ENCODE measurements at regions not wholly inside any gene's neighbourhood (a gene's known extent, or its start where the extent isn't known, plus 50 kb on each side); places are given as distances from the start of the nearest gene placed in this dataset.
"Not testable (repeated sequence)": the region's sequence is repeated elsewhere in the genome, so short reads cannot be mapped to it uniquely, and the experiment has no call there.

DNA sequence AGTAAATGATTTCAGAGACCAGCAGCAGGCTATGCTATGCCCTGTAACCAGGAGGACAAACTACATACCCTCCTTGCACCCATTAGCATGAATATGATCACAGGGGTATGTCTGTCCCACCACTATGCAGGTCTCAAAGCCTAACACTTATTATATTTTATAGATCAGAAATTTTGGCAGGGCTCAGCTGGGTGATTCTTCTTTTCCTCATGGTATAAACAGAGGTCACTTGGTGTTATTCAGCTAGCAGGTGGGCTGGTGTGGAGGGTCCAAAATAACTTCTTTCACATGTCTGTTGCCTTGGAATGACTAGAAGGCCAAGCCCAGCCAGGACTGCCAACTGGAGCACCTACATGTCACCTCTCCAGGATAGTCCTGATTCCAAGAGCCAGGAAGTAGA is 252.9 kb downstream of the ARHGAP12 start:
- DNase-seq (ENCODE audit: low read depth in 1 of 2, low spot score in 1 of 2): no peak
- Histone ChIP-seq H3K27me3 (no peaks in the 10 kb centered on the region), H3K4me3 (no peak overlapping the region), H3K9me3 (ENCODE audit: low read depth) (no peaks in the 10 kb centered on the region), H3K36me3 (no peaks in the 10 kb centered on the region), H3K27ac (no peak overlapping the region), H3K4me1 (ENCODE audit: low read depth) (no peaks in the 10 kb centered on the region)
- TF ChIP-seq, protein P1, sequence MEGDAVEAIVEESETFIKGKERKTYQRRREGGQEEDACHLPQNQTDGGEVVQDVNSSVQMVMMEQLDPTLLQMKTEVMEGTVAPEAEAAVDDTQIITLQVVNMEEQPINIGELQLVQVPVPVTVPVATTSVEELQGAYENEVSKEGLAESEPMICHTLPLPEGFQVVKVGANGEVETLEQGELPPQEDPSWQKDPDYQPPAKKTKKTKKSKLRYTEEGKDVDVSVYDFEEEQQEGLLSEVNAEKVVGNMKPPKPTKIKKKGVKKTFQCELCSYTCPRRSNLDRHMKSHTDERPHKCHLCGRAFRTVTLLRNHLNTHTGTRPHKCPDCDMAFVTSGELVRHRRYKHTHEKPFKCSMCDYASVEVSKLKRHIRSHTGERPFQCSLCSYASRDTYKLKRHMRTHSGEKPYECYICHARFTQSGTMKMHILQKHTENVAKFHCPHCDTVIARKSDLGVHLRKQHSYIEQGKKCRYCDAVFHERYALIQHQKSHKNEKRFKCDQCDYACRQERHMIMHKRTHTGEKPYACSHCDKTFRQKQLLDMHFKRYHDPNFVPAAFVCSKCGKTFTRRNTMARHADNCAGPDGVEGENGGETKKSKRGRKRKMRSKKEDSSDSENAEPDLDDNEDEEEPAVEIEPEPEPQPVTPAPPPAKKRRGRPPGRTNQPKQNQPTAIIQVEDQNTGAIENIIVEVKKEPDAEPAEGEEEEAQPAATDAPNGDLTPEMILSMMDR (IDR thresholded peaks at IDR 0.05; ENCODE audit: low read depth, low read length): no peak

DNA sequence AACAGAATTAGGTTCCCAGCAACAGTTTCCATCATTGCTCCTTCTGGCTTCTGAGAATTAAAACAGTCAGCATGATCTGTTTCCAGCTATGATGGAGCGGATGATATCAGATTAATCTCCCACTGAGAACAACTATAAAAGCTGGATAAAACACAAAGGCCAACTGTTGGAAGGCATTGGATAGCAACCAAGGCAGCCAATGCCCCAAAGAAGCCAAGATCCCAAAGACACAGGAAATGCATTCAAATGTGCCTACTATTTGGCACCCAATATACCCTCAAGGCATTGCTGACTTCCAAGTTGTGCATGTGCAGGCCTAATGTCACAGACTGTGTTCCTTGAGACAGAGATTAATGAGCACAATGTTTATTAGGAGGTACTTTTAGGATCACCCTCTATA is 259.3 kb downstream of the ARHGAP12 start:
- TF ChIP-seq, protein P1 (IDR thresholded peaks at IDR 0.05; ENCODE audit: low read depth, low read length): no peak
- Histone ChIP-seq H3K27ac (no peak overlapping the region), H3K9me3 (ENCODE audit: low read depth) (no peaks in the 10 kb centered on the region), H3K36me3 (no peaks in the 10 kb centered on the region), H3K27me3 (no peaks in the 10 kb centered on the region), H3K4me3 (no peak overlapping the region), H3K4me1 (ENCODE audit: low read depth) (no peaks in the 10 kb centered on the region)
- DNase-seq (ENCODE audit: low read depth in 1 of 2, low spot score in 1 of 2): no peak

DNA sequence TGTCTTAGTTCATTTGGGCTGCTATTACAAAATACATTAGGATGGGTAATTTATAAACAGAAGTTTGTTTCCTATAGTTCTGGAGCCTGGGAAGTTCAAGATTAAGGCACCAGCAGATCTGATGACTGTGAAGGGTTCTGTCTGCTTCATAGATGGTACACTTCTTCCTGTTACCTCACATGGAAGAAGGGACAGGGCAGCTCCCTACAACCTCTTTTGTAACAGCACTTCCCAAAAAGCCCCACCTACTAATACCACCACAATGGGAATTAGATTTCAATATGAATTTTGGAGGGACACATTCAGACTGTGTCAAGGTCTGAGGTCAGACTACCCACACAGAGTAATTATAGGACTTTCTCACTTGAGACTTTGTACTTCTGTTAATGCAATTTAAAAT is 260.3 kb downstream of the ARHGAP12 start:
- Histone ChIP-seq H3K27me3 (no peaks in the 10 kb centered on the region), H3K9me3 (ENCODE audit: low read depth) (no peaks in the 10 kb centered on the region), H3K4me3 (no peak overlapping the region), H3K36me3 (no peaks in the 10 kb centered on the region), H3K4me1 (ENCODE audit: low read depth) (no peaks in the 10 kb centered on the region), H3K27ac (no peak overlapping the region)
- TF ChIP-seq, protein P1 (IDR thresholded peaks at IDR 0.05; ENCODE audit: low read depth, low read length): no peak
- no peak for DNase-seq (ENCODE audit: low read depth in 1 of 2, low spot score in 1 of 2)

DNA sequence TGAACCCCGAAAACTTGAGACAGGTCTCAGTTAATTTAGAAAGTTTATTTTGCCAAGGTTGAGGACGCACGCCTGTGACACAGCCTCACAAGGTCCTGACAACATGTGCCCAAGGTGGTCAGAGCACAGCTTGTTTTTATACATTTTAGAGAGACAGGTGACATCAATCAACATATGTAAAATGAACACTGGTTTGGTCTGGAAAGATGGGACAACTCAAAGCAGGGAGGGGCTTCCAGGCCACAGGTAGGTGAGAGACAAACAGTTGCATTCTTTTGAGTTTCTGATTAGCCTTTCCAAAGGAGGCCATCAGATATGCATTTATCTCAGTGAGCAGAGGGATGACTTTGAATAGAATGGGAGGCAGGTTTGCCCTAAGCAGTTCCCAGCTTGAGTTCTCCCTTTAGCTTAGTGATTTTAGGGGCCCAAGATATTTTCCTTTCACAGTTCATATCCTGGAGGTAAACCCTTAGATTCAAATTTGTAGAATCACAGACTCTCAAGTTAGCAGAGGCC is 262.8 kb downstream of the ARHGAP12 start:
- H3K36me3 ChIP-seq; DNase-seq (ENCODE audit: low read depth in 1 of 2, low spot score in 1 of 2); H3K27ac ChIP-seq; H3K9me3 ChIP-seq (ENCODE audit: low read depth); H3K4me3 ChIP-seq; H3K4me1 ChIP-seq (ENCODE audit: low read depth); H3K27me3 ChIP-seq: not testable (repeated sequence)

DNA sequence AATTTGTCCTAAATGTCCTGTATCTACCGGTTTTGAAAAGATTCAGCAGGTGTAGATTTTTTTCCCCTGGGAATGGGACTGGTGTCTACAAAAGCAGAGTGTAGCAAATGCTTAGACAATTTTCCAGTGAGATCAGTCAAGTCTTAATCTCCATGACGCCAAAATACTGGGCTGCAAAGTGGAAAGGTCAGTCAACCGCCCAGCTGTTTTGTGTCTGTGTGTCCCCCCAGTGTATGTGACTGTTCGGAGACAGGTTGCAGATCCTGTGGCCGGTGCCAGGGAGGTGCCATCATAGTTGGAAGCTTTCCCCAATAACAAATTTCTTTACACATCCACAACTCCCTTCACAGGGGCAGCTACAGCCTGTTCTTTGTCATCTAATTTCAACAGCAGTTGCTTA is 263.8 kb downstream of the ARHGAP12 start:
- Histone ChIP-seq H3K4me1 (ENCODE audit: low read depth) (no peaks in the 10 kb centered on the region), H3K27ac (no peak overlapping the region), H3K27me3 (no peaks in the 10 kb centered on the region), H3K36me3 (no peaks in the 10 kb centered on the region), H3K4me3 (no peak overlapping the region), H3K9me3 (ENCODE audit: low read depth) (no peaks in the 10 kb centered on the region)
- peak in 1 of 2 donors; percentile 7 for DNase-seq (ENCODE audit: low read depth in 1 of 2, low spot score in 1 of 2)
- TF ChIP-seq, protein P1 (IDR thresholded peaks at IDR 0.05; ENCODE audit: low read depth, low read length): no peak

DNA sequence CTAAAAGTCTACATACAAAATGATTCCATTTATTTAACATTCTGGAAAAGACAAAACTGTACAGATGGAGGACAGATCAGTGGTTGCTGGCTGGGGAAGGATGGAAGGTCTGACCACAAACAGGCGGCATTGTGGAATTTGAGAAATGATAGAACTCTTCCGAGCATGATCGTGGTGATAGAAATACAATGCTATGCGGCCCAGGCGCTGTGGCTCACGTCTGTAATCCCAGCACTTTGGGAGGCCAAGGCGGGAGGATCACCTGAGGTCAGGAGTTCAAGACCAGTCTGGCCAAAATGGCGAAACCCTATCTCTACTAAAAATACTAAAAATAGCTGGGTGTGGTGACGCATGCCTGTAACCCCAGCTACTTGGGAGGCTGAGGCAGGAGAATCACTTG is 264.6 kb downstream of the ARHGAP12 start:
- H3K9me3 ChIP-seq (ENCODE audit: low read depth); H3K4me1 ChIP-seq (ENCODE audit: low read depth); H3K4me3 ChIP-seq; H3K27me3 ChIP-seq; H3K27ac ChIP-seq; H3K36me3 ChIP-seq; DNase-seq (ENCODE audit: low read depth in 1 of 2, low spot score in 1 of 2): not testable (repeated sequence)

DNA sequence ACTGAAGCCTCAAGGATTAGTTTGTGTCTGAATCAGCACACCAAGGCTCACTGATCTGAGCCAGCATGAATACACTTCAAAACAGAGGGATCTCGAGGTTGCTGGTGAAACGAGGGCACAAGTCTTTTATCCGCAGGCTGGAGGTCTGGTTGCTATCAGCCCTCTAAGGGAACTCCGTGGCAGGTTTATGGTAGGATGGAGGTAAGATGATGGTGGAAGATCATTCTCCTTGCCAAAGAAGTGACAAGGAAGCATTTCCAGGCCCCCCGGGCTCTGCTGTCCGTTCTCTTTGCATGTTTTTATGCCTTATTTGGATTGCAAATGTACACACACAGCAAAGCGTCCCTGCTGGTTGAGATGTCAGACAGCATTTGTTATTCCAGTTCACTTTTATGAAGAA is 268.3 kb downstream of the ARHGAP12 start:
- Histone ChIP-seq H3K9me3 (ENCODE audit: low read depth) (no peaks in the 10 kb centered on the region), H3K27ac (no peak overlapping the region)
- TF ChIP-seq, protein P1 (IDR thresholded peaks at IDR 0.05; ENCODE audit: low read depth, low read length): no peak

More for the DNA sequence above, 268.3 kb downstream of the ARHGAP12 start:
- no peaks in the 10 kb centered on the region for H3K4me1 ChIP-seq (ENCODE audit: low read depth)
- no peaks in the 10 kb centered on the region for H3K36me3 ChIP-seq
- no peaks in the 10 kb centered on the region for H3K27me3 ChIP-seq
- no peak for DNase-seq (ENCODE audit: low read depth in 1 of 2, low spot score in 1 of 2)
- H3K4me3 ChIP-seq: no peak overlapping the region

All from cardiac muscle cell (in vitro differentiated cells and primary cell).